A673 (cell line): ENCODE measurements at regions not wholly inside any gene's neighbourhood (a gene's known extent, or its start where the extent isn't known, plus 50 kb on each side); places are given as distances from the start of the nearest gene placed in this dataset.

Experiments
- EZH2 ChIP-seq: fragments of 200-600 bp; sonication (generic); IDR thresholded peaks from 2 replicates; pipeline ENCODE4 v1.6.1; 2017; ENCODE audit warnings: borderline replicate concordance, low read depth, mild to moderate bottlenecking, mixed read lengths, antibody characterized with exemption, low read length; ENCODE audit not compliant: poor library complexity, severe bottlenecking
- TF ChIP-seq, protein P1 (sequence below): fragments of 300-800, 200-600 bp; sonication (generic); conservative IDR thresholded peaks from 2 replicates; pipeline ENCODE4 v1.5.1; 2017; ENCODE audit warnings: low read depth, mild to moderate bottlenecking, antibody characterized with exemption, low read length, moderate library complexity, mixed read lengths

DNA sequence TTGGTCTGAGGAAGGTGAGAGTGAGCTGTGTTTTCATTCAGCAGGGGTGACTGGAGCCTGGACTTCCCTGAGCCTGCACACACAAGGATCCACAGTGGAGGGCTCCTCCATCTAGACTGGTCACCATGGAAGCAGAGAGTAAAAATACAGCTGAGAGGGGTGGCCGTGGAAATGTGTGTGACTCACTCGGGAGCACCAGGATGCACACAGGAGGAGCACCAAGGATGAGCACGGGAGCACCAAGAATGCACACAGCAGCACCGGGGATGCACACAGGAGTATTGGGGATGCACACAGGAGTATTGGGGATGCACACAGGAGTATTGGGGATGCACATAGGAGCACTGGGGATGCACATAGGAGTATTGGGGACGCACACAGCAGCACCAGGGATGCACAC, 365.2 kb upstream of the MYT1L start:
- TF ChIP-seq, protein P1, sequence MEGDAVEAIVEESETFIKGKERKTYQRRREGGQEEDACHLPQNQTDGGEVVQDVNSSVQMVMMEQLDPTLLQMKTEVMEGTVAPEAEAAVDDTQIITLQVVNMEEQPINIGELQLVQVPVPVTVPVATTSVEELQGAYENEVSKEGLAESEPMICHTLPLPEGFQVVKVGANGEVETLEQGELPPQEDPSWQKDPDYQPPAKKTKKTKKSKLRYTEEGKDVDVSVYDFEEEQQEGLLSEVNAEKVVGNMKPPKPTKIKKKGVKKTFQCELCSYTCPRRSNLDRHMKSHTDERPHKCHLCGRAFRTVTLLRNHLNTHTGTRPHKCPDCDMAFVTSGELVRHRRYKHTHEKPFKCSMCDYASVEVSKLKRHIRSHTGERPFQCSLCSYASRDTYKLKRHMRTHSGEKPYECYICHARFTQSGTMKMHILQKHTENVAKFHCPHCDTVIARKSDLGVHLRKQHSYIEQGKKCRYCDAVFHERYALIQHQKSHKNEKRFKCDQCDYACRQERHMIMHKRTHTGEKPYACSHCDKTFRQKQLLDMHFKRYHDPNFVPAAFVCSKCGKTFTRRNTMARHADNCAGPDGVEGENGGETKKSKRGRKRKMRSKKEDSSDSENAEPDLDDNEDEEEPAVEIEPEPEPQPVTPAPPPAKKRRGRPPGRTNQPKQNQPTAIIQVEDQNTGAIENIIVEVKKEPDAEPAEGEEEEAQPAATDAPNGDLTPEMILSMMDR: no peak
- TF ChIP-seq EZH2: no peak
